Trophoblast cell (in vitro differentiated cells and primary cell): ENCODE measurements at regions not wholly inside any gene's neighbourhood (a gene's known extent, or its start where the extent isn't known, plus 50 kb on each side); places are given as distances from the start of the nearest gene placed in this dataset.

Experiments
- DNase-seq, 2 donors: peaks; one replicate each; pipeline ENCODE4 v3.0.0-alpha.2; 2016
- H2AFZ ChIP-seq: 2 replicates; pipeline ENCODE4 v1.6.1; 2013; ENCODE audit warnings: low read length, moderate library complexity, mild to moderate bottlenecking; ENCODE audit not compliant: insufficient read depth, poor library complexity
- H2AK5ac ChIP-seq: 2 replicates; pipeline ENCODE4 v1.6.1; 2013; ENCODE audit warnings: mild to moderate bottlenecking, low read length
- H2BK120ac ChIP-seq: 2 replicates; pipeline ENCODE4 v1.6.1; 2013; ENCODE audit warnings: low read length, mild to moderate bottlenecking, moderate library complexity; ENCODE audit not compliant: insufficient read depth, poor library complexity
- H2BK12ac ChIP-seq: 2 replicates; pipeline ENCODE4 v1.6.1; 2013; ENCODE audit warnings: mild to moderate bottlenecking, low read length, moderate library complexity
- H2BK5ac ChIP-seq: 2 replicates; pipeline ENCODE4 v1.6.1; 2013; ENCODE audit warnings: low read length, low read depth, moderate library complexity, mild to moderate bottlenecking; ENCODE audit not compliant: poor library complexity
- H3K14ac ChIP-seq: 2 replicates; pipeline ENCODE4 v1.6.1; 2013; ENCODE audit warnings: mild to moderate bottlenecking, low read length
- H3K18ac ChIP-seq: 2 replicates; pipeline ENCODE4 v1.6.1; 2013; ENCODE audit warnings: mild to moderate bottlenecking, low read length
- H3K23ac ChIP-seq: 2 replicates; pipeline ENCODE4 v1.6.1; 2013; ENCODE audit warnings: low read length
- H3K27ac ChIP-seq: 2 replicates; pipeline ENCODE4 v1.5.1; 2013; ENCODE audit warnings: low read depth, mild to moderate bottlenecking, inconsistent platforms, low read length, moderate library complexity
- H3K27me3 ChIP-seq: 2 replicates; pipeline ENCODE4 v1.6.1; 2013; ENCODE audit warnings: inconsistent platforms, mild to moderate bottlenecking, low read length, moderate library complexity; ENCODE audit not compliant: insufficient read depth
- H3K36me3 ChIP-seq, 2 experiments: 1 replicate in 1 of 2; 2 replicates in 1 of 2; pipeline ENCODE4 v1.6.1; 2013; ENCODE audit warnings: low read length in 2 of 2, mild to moderate bottlenecking in 2 of 2, moderate library complexity in 1 of 2; ENCODE audit not compliant: insufficient read depth in 2 of 2, control insufficient read depth in 1 of 2
- H3K4ac ChIP-seq: 2 replicates; pipeline ENCODE4 v1.6.1; 2013; ENCODE audit warnings: low read depth, mild to moderate bottlenecking, low read length, moderate library complexity
- H3K4me1 ChIP-seq, 2 experiments: 1 replicate in 1 of 2; 2 replicates in 1 of 2; pipeline ENCODE4 v1.6.1; 2013; ENCODE audit warnings: low read length in 2 of 2, mild to moderate bottlenecking in 2 of 2, moderate library complexity in 1 of 2; ENCODE audit not compliant: insufficient read depth in 2 of 2, control insufficient read depth in 1 of 2
- H3K4me2 ChIP-seq: 2 replicates; pipeline ENCODE4 v1.6.1; 2013; ENCODE audit warnings: inconsistent platforms, mild to moderate bottlenecking, low read length, moderate library complexity
- H3K4me3 ChIP-seq: 2 replicates; pipeline ENCODE4 v1.5.1; 2013; ENCODE audit warnings: mild to moderate bottlenecking, low read depth, low read length, inconsistent platforms
- H3K79me1 ChIP-seq: one replicate; pipeline ENCODE4 v1.6.1; 2013; ENCODE audit warnings: low read length
- H3K79me2 ChIP-seq: 2 replicates; pipeline ENCODE4 v1.6.1; 2013; ENCODE audit warnings: low read length, mild to moderate bottlenecking; ENCODE audit not compliant: control insufficient read depth, insufficient read depth, poor library complexity
- H3K9ac ChIP-seq: 2 replicates; pipeline ENCODE4 v1.6.1; 2013; ENCODE audit warnings: mild to moderate bottlenecking, low read length
- H3K9me3 ChIP-seq: 2 replicates; pipeline ENCODE4 v1.6.1; 2013; ENCODE audit warnings: low read depth, mild to moderate bottlenecking, control low read depth, inconsistent platforms, low read length; ENCODE audit not compliant: insufficient read depth
- H4K12ac ChIP-seq: 2 replicates; pipeline ENCODE4 v1.6.1; 2013; ENCODE audit warnings: low read depth, mild to moderate bottlenecking, low read length, moderate library complexity
- H4K8ac ChIP-seq: 2 replicates; pipeline ENCODE4 v1.6.1; 2013; ENCODE audit warnings: low read depth, mild to moderate bottlenecking, low read length, moderate library complexity
- H4K91ac ChIP-seq: one replicate; pipeline ENCODE4 v1.6.1; 2013; ENCODE audit warnings: low read depth, mild to moderate bottlenecking, low read length, moderate library complexity
- WGBS: extraction: QIAGEN DNeasy Blood & Tissue Kit; methylation state at CpG from one replicate; pipeline ENCODE4 v1.1.7; 2013; ENCODE audit warnings: missing lambda C conversion rate; ENCODE audit not compliant: insufficient read length, insufficient coverage; ENCODE audit errors: extremely low coverage; 5-methylcytosine and 5-hydroxymethylcytosine counted together

DNA sequence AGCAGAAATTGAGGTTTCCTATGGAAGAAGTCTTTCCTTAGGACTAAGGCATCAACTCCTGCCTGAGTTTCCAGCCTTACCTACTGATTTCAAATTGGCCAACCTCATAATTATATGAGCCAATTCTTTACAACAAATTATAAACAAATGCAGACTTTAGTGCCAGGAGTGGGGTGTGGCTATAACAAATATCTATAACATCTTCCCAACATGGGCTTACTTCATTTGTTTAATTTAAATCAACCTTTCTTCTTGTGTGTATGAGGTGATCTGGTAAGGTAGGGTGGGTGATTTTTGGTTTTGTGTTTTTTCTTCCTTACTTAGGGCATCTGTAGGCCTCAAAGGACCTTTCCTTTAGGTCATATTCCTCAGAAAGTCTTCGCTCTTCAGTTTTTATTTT is 354.9 kb downstream of the SHANK2 start:
- no peaks in the 10 kb centered on the region for H3K4me1 ChIP-seq
- no peak overlapping the region for H3K9ac ChIP-seq
- H3K18ac ChIP-seq = no peak overlapping the region
- H4K8ac ChIP-seq = no peak overlapping the region
- H3K36me3 ChIP-seq = peaks cover 0 to 3% of the 10 kb centered on the region in 2 experiments
- H2BK120ac ChIP-seq = no peak overlapping the region
- no peak overlapping the region for H4K91ac ChIP-seq
- H3K4ac ChIP-seq = no peak overlapping the region
- no peak overlapping the region for H2AFZ ChIP-seq
- no peaks in the 10 kb centered on the region for H3K27me3 ChIP-seq
- H2AK5ac ChIP-seq = no peak overlapping the region
- H3K27ac ChIP-seq = no peak overlapping the region
- no peak overlapping the region for H2BK12ac ChIP-seq
- H3K79me2 ChIP-seq = no peaks in the 10 kb centered on the region
- no peaks in the 10 kb centered on the region for H3K79me1 ChIP-seq
- no peak for DNase-seq
- no peak overlapping the region for H4K12ac ChIP-seq
- H2BK5ac ChIP-seq = no peak overlapping the region
- no peak overlapping the region for H3K4me2 ChIP-seq
- no peak overlapping the region for H3K4me3 ChIP-seq
- no peak overlapping the region for H3K23ac ChIP-seq
- H3K14ac ChIP-seq = no peak overlapping the region
- H3K9me3 ChIP-seq = peaks cover 2% of the 10 kb centered on the region
- no CpG with 5 or more reads among the region's 1 CpG for WGBS

DNA sequence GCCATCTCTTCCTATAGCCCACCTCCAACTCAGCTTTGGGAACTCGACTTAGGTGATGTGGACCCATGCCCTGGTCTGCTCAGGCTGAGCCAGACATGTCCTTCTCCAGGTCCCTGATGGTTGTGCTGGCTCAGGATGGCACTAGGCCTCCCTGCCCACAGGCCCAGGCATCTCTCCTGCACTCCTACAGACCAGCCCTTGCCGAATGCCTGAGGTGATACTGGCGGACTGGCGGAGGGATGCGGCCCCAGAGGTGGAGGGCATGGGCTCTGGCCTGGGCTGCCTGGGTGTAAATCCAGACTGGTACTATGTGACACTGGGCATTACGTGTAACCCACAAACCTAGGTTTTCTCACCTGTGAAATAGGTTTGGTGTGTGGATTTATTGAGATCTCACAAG is 352.8 kb downstream of the SHANK2 start:
- Histone ChIP-seq H3K36me3 (peaks cover 0 to 1% of the 10 kb centered on the region in 2 experiments), H4K91ac (no peak overlapping the region), H3K4me2 (no peak overlapping the region), H3K9me3 (peaks cover 2% of the 10 kb centered on the region), H3K14ac (no peak overlapping the region), H3K4me1 (no peaks in the 10 kb centered on the region), H2AK5ac (no peak overlapping the region), H3K27me3 (no peaks in the 10 kb centered on the region), H3K18ac (no peak overlapping the region), H3K79me1 (no peaks in the 10 kb centered on the region), H3K4ac (no peak overlapping the region), H3K23ac (no peak overlapping the region), H3K79me2 (no peaks in the 10 kb centered on the region), H2BK5ac (no peak overlapping the region), H2AFZ (no peak overlapping the region), H4K8ac (no peak overlapping the region), H3K4me3 (no peak overlapping the region), H3K9ac (no peak overlapping the region), H2BK120ac (no peak overlapping the region), H4K12ac (no peak overlapping the region), H3K27ac (no peak overlapping the region), H2BK12ac (no peak overlapping the region)
- no CpG with 5 or more reads among the region's 6 CpGs for WGBS
- no peak for DNase-seq

DNA sequence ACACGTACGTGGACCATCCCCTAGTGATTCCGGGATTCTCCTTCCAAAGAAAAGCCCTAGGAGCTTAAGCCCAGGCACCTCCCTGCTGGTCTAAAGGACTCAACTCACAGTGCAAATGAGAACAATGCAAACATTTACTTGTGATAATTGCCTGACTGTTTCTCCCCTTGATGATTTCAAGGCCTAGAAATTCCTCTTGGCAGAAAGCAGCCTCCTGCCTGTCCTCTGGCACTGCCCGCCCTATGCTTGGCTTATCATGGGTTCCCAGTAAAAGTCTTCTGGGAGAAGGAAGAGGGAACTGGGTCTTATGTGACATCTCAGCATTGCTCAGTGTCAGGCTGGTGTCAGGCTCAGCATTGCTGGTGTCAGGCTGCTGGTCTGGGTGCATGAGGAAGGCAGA is 351.8 kb downstream of the SHANK2 start:
- no peak overlapping the region for H2BK120ac ChIP-seq
- H4K12ac ChIP-seq = no peak overlapping the region
- no peak overlapping the region for H4K8ac ChIP-seq
- peaks cover 3% of the 10 kb centered on the region for H3K9me3 ChIP-seq
- H3K79me1 ChIP-seq = no peaks in the 10 kb centered on the region
- H3K79me2 ChIP-seq = no peaks in the 10 kb centered on the region
- no peak overlapping the region for H2BK12ac ChIP-seq
- no peak overlapping the region for H3K4me2 ChIP-seq
- no peak overlapping the region for H3K14ac ChIP-seq
- no CpG with 5 or more reads among the region's 4 CpGs for WGBS
- H3K36me3 ChIP-seq = peaks cover 0 to 1% of the 10 kb centered on the region in 2 experiments
- no peak overlapping the region for H3K27ac ChIP-seq
- no peak overlapping the region for H3K18ac ChIP-seq
- H3K23ac ChIP-seq = no peak overlapping the region
- H3K4ac ChIP-seq = no peak overlapping the region
- no peak overlapping the region for H2BK5ac ChIP-seq
- H3K4me1 ChIP-seq = no peaks in the 10 kb centered on the region
- no peak overlapping the region for H2AK5ac ChIP-seq
- no peak overlapping the region for H3K4me3 ChIP-seq
- no peak overlapping the region for H2AFZ ChIP-seq
- H3K9ac ChIP-seq = no peak overlapping the region
- no peaks in the 10 kb centered on the region for H3K27me3 ChIP-seq
- no peak for DNase-seq
- no peak overlapping the region for H4K91ac ChIP-seq

DNA sequence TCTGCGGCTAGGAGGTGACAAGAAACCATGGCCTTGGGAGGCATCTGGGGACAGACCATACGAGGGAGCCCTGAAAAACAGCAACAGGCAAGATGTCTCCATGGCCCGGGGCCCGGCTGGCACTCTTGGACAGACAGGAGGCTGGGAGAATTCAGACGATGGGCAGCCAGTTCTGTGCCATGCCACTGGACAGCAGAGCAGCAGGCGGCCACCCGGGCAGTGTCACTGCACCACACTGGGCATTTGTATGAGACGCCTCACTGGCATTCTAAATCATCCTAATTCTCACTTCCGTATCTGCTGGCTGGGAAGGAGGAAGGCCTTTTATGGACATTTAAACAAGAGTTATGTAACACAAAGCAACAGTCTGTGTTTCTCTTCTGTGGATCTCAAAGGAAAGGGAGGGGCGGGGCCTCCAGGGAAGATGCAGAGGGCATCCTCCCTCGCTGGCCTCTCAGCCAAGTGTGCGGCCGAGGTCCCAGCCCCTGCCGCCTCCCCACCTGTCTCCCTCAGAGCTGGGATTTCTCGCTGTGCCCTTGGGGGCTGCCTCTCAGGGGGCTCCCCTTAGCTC is 350.3 kb downstream of the SHANK2 start:
- H3K9me3 ChIP-seq = peaks cover 5% of the 10 kb centered on the region
- no peak overlapping the region for H2AK5ac ChIP-seq
- H2BK120ac ChIP-seq = no peak overlapping the region
- H3K18ac ChIP-seq = no peak overlapping the region
- no peak overlapping the region for H3K4me3 ChIP-seq
- no peak overlapping the region for H3K4ac ChIP-seq
- H2BK5ac ChIP-seq = no peak overlapping the region
- no peak overlapping the region for H4K8ac ChIP-seq
- no peak overlapping the region for H4K91ac ChIP-seq
- H3K9ac ChIP-seq = no peak overlapping the region
- no peak overlapping the region for H2BK12ac ChIP-seq
- H3K23ac ChIP-seq = no peak overlapping the region
- H2AFZ ChIP-seq = no peak overlapping the region
- no CpG with 5 or more reads among the region's 15 CpGs for WGBS
- H4K12ac ChIP-seq = no peak overlapping the region
- no peak overlapping the region for H3K14ac ChIP-seq
- peaks cover 0 to 1% of the 10 kb centered on the region in 2 experiments for H3K36me3 ChIP-seq
- H3K27ac ChIP-seq = no peak overlapping the region
- H3K79me1 ChIP-seq = no peaks in the 10 kb centered on the region
- H3K27me3 ChIP-seq = no peaks in the 10 kb centered on the region
- H3K4me2 ChIP-seq = no peak overlapping the region
- no peaks in the 10 kb centered on the region for H3K79me2 ChIP-seq
- no peak for DNase-seq
- H3K4me1 ChIP-seq = no peaks in the 10 kb centered on the region
